ENCODE measurements at regions not wholly inside any gene's neighbourhood (a gene's known extent, or its start where the extent isn't known, plus 50 kb on each side); places are given as distances from the start of the nearest gene placed in this dataset.

DNA sequence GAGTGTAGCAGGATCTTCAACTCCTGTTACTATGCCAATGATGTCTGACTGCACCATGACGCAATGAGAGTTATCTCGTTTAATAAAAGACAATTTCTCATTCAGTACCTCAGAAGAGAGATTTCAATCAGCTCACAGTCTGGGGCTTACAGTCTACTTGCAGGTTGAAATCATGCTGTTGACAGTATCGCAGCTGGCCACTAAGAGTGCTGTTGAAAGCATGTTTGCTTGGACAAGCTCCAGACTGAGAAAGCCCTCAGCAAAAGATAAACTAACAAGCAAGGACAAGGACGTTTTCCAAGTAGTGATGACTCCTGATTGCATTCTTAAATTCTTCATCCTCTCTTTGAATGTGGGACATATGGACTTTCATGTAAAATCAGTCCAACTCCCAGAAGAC is 145.2 kb upstream of the SYT4 start:
- Histone ChIP-seq H3K9ac (ENCODE audit: control insufficient read depth, extremely low read depth, insufficient read depth, low read length) (no peak overlapping the region), H3K27ac (ENCODE audit: control insufficient read depth, insufficient read depth, low read length) (no peak overlapping the region), H3K9me3 (ENCODE audit: control insufficient read depth, low read depth, low read length) (no peaks in the 10 kb centered on the region), H3K27me3 (ENCODE audit: control insufficient read depth, extremely low read depth, insufficient read depth, low read length) (no peaks in the 10 kb centered on the region), H2AFZ (ENCODE audit: control insufficient read depth, low read length) (no peak overlapping the region), H4K20me1 (ENCODE audit: control insufficient read depth, extremely low read depth, insufficient read depth, low read length) (no peaks in the 10 kb centered on the region), H3K4me2 (ENCODE audit: control insufficient read depth, extremely low read depth, insufficient read depth, low read depth, low read length) (no peak overlapping the region), H3K9me1 (ENCODE audit: control insufficient read depth, extremely low read depth, insufficient read depth, low read length) (no peaks in the 10 kb centered on the region), H3K79me2 (ENCODE audit: control insufficient read depth, insufficient read depth, low read length) (no peaks in the 10 kb centered on the region), H3K4me1 (ENCODE audit: control insufficient read depth, extremely low read depth, insufficient read depth, low read length) (no peaks in the 10 kb centered on the region), H3K36me3 (ENCODE audit: control insufficient read depth in 2 of 2, extremely low read depth in 1 of 2, insufficient read depth in 2 of 2, low read length in 2 of 2) (no peaks in the 10 kb centered on the region), H3K4me3 (ENCODE audit: control insufficient read depth in 2 of 3, extremely low read depth in 1 of 3, insufficient read depth in 2 of 3, low read depth in 1 of 3, low read length in 3 of 3) (no peak overlapping the region)
- TF ChIP-seq, protein P1, sequence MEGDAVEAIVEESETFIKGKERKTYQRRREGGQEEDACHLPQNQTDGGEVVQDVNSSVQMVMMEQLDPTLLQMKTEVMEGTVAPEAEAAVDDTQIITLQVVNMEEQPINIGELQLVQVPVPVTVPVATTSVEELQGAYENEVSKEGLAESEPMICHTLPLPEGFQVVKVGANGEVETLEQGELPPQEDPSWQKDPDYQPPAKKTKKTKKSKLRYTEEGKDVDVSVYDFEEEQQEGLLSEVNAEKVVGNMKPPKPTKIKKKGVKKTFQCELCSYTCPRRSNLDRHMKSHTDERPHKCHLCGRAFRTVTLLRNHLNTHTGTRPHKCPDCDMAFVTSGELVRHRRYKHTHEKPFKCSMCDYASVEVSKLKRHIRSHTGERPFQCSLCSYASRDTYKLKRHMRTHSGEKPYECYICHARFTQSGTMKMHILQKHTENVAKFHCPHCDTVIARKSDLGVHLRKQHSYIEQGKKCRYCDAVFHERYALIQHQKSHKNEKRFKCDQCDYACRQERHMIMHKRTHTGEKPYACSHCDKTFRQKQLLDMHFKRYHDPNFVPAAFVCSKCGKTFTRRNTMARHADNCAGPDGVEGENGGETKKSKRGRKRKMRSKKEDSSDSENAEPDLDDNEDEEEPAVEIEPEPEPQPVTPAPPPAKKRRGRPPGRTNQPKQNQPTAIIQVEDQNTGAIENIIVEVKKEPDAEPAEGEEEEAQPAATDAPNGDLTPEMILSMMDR (optimal IDR thresholded peaks at IDR 0.05 in 1 of 3, IDR thresholded peaks at IDR 0.05 in 1 of 3, conservative IDR thresholded peaks at IDR 0.05 in 1 of 3; ENCODE audit: extremely low read depth in 1 of 3, insufficient read depth in 2 of 3, low read length in 3 of 3) = peak in 1 of 3 experiments; percentile 28
- TF ChIP-seq EZH2 (IDR thresholded peaks at IDR 0.05; ENCODE audit: low read length) = no peak
- dilution Hi-C loops (cut with MboI; ENCODE audit: extremely low pct_ligation_motif_present, low sequenced_read_pairs) = no loop called here
- FAIRE-seq (no peak), DNase-seq (ENCODE audit: low read depth, low spot score) (no peak)

GRCh38 chr18:43435851-43436250 is 158.6 kb upstream of the SYT4 start:
- DNase-seq (ENCODE audit: low read depth, low spot score) = no peak
- no peak for FAIRE-seq
- Histone ChIP-seq H3K36me3 (ENCODE audit: control insufficient read depth in 2 of 2, extremely low read depth in 1 of 2, insufficient read depth in 2 of 2, low read length in 2 of 2) (no peaks in the 10 kb centered on the region), H2AFZ (ENCODE audit: control insufficient read depth, low read length) (no peak overlapping the region), H3K4me3 (ENCODE audit: control insufficient read depth in 2 of 3, extremely low read depth in 1 of 3, insufficient read depth in 2 of 3, low read depth in 1 of 3, low read length in 3 of 3) (no peak overlapping the region), H3K9me1 (ENCODE audit: control insufficient read depth, extremely low read depth, insufficient read depth, low read length) (no peaks in the 10 kb centered on the region), H3K9me3 (ENCODE audit: control insufficient read depth, low read depth, low read length) (no peaks in the 10 kb centered on the region), H3K9ac (ENCODE audit: control insufficient read depth, extremely low read depth, insufficient read depth, low read length) (no peak overlapping the region), H3K4me1 (ENCODE audit: control insufficient read depth, extremely low read depth, insufficient read depth, low read length) (no peaks in the 10 kb centered on the region), H3K79me2 (ENCODE audit: control insufficient read depth, insufficient read depth, low read length) (no peaks in the 10 kb centered on the region), H3K27ac (ENCODE audit: control insufficient read depth, insufficient read depth, low read length) (no peak overlapping the region), H3K4me2 (ENCODE audit: control insufficient read depth, extremely low read depth, insufficient read depth, low read depth, low read length) (no peak overlapping the region), H3K27me3 (ENCODE audit: control insufficient read depth, extremely low read depth, insufficient read depth, low read length) (no peaks in the 10 kb centered on the region), H4K20me1 (ENCODE audit: control insufficient read depth, extremely low read depth, insufficient read depth, low read length) (no peaks in the 10 kb centered on the region)
- TF ChIP-seq, protein P1 (optimal IDR thresholded peaks at IDR 0.05 in 1 of 3, IDR thresholded peaks at IDR 0.05 in 1 of 3, conservative IDR thresholded peaks at IDR 0.05 in 1 of 3; ENCODE audit: extremely low read depth in 1 of 3, insufficient read depth in 2 of 3, low read length in 3 of 3) = no peak
- no peak for TF ChIP-seq EZH2 (IDR thresholded peaks at IDR 0.05; ENCODE audit: low read length)
- dilution Hi-C loops (cut with MboI; ENCODE audit: extremely low pct_ligation_motif_present, low sequenced_read_pairs) = no loop called here

All from keratinocyte (primary cell).